ENCODE measurements at regions not wholly inside any gene's neighbourhood (a gene's known extent, or its start where the extent isn't known, plus 50 kb on each side); places are given as distances from the start of the nearest gene placed in this dataset.

DNA sequence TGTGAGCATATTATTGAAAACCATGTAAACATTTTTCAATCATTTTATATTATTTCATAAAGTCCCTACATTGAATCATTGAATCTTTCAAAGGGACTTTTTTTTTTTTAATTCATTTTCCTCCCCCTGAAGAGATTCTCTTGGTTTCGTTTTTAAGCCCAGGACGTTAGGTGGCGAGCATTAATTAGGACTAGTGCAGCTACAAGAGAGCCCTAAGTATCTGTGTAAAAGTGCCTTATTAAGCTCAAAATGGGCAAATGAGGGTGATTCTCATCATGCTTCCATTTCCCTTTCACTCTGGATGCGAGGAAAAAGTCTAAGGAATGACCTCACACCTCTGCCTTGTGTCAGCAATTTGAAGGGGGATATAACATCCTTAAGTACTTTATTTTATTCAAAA lies 517.9 kb upstream of the ITGA1 start:
- TF ChIP-seq, protein P1, sequence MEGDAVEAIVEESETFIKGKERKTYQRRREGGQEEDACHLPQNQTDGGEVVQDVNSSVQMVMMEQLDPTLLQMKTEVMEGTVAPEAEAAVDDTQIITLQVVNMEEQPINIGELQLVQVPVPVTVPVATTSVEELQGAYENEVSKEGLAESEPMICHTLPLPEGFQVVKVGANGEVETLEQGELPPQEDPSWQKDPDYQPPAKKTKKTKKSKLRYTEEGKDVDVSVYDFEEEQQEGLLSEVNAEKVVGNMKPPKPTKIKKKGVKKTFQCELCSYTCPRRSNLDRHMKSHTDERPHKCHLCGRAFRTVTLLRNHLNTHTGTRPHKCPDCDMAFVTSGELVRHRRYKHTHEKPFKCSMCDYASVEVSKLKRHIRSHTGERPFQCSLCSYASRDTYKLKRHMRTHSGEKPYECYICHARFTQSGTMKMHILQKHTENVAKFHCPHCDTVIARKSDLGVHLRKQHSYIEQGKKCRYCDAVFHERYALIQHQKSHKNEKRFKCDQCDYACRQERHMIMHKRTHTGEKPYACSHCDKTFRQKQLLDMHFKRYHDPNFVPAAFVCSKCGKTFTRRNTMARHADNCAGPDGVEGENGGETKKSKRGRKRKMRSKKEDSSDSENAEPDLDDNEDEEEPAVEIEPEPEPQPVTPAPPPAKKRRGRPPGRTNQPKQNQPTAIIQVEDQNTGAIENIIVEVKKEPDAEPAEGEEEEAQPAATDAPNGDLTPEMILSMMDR (IDR thresholded peaks at IDR 0.05): no peak
- no peak for TF ChIP-seq POLR2A (IDR thresholded peaks at IDR 0.05)
